GM12873 (cell line): ENCODE measurements at regions not wholly inside any gene's neighbourhood (a gene's known extent, or its start where the extent isn't known, plus 50 kb on each side); places are given as distances from the start of the nearest gene placed in this dataset.

Experiments used
- CTCF ChIP-seq: IDR thresholded peaks from 2 replicates; pipeline ENCODE4 v1.5.1; 2012; ENCODE audit warnings: low read depth, mild to moderate bottlenecking, moderate library complexity, low read length, control low read depth; ENCODE audit not compliant: insufficient read depth; ENCODE audit errors: missing control alignments

DNA sequence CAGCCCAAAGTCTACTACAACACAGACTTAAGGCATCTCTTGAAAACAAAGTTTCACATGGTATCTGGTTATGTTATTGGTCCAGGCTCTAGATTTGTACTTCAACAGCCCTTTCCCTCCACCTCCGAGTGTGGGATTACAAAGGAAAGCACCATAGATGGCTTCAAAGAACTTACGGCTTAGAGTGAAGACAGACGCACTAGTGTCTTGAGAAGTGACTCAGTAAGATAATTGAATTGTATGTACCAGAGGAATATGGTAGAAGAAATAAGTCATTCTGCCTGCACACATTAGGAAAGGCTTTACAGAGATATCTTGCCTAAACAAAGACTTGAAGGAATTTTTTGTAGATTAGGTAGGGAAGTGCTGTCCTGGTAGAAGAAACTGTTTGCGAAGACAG, 392.3 kb upstream of the TNP1 start:
- TF ChIP-seq CTCF = no peak

DNA sequence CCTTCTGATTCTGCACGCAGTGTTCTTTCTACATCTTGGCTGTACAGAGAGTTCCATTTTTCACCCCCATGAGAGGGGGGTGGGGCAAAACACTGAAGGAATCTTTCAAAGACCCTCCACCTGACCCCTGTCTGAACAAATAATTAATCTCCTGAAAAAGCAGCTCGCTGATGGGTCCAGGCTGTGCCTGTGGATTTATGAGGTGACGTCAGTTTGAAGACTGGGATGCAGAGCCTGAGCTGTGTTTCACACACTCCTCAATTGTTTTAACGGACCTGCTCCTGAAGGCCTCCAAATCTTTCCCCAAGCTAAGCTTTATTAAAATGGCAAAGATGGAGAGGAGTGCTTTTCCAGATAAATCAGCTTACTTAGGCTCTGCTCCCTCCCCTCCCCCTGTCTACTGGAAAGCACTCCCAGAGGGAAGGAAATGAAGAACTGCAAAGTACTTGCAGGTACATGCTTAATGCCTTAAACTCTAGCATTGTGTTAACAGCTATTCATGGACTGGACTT, 390.2 kb upstream of the TNP1 start:
- TF ChIP-seq CTCF = no peak

- no peak for TF ChIP-seq CTCF
Measured at GRCh38 chr2:217249121-217250012, 389.5 kb upstream of the TNP1 start.

GRCh38 chr2:217248312-217248935, 388.6 kb upstream of the TNP1 start:
- no peak for TF ChIP-seq CTCF

DNA sequence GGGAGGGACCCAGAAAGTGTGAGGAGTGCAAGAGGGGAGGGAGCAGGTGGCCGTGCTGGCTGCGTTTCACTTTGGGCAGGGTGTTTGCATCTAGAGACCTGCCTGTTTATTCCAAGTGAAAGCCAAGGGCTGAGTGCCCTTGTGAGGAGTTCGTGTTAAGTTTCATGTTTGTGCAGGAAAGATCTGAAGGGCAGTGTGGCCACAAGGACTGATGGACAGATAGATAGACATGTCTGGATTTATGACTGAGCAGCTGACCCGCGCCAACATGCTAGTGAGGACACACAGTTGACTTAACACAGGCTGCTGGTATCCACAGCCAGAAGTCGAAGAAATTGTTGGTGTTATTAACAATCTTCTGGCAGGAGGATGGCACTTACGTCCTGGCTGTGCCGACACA, 387.6 kb upstream of the TNP1 start:
- TF ChIP-seq CTCF = no peak

- no peak for TF ChIP-seq CTCF
Measured at GRCh38 chr2:217246108-217246507, 386.2 kb upstream of the TNP1 start.

- TF ChIP-seq CTCF = no peak
Measured at GRCh38 chr2:217244815-217245214, 385.0 kb upstream of the TNP1 start.
